ENCODE measurements at regions not wholly inside any gene's neighbourhood (a gene's known extent, or its start where the extent isn't known, plus 50 kb on each side); places are given as distances from the start of the nearest gene placed in this dataset.
A peak's percentile ranks its signal among the peaks of the same experiment; 100 is the strongest.

- H3K79me2 ChIP-seq (ENCODE audit: low read length): no peaks in the 10 kb centered on the region
Observed at GRCh38 chr4:14143892-14144291, 516.4 kb upstream of the BOD1L1 start.

GRCh38 chr4:14149176-14150053, 521.9 kb upstream of the BOD1L1 start:
- Histone ChIP-seq H3K4me1 (ENCODE audit: low read length) (peaks cover 6% of the 10 kb centered on the region; the same call in 1 of the 2 replicates), H3K4me3 (ENCODE audit: low read length) (no peak overlapping the region), H3K27ac (ENCODE audit: low read length) (no peak overlapping the region), H2AFZ (ENCODE audit: low read length) (no peak overlapping the region), H3K4me2 (ENCODE audit: low read depth, low read length) (no peak overlapping the region), H3K9me2 (replicated peaks; ENCODE audit: insufficient read depth, low read length) (no peaks in the 10 kb centered on the region), H3K36me3 (replicated peaks; ENCODE audit: insufficient read depth, low read length) (no peaks in the 10 kb centered on the region), H3K9me3 (replicated peaks; ENCODE audit: insufficient read depth, low read length) (no peaks in the 10 kb centered on the region), H3K27me3 (replicated peaks; ENCODE audit: insufficient read depth, low read length) (no peaks in the 10 kb centered on the region), H3K9ac (ENCODE audit: low read length) (no peak overlapping the region), H3F3A (ENCODE audit: insufficient read depth, low read length) (no peaks in the 10 kb centered on the region), H3K79me2 (ENCODE audit: low read length) (no peaks in the 10 kb centered on the region), H4K20me1 (ENCODE audit: insufficient read depth, low read length) (no peaks in the 10 kb centered on the region)
- no peak for TF ChIP-seq EZH2phosphoT487 (IDR thresholded peaks at IDR 0.05; ENCODE audit: low read length)
- no peak for TF ChIP-seq EZH2 (optimal IDR thresholded peaks at IDR 0.05; ENCODE audit: low read depth, low read length)
- no peak for TF ChIP-seq CTCF (IDR thresholded peaks at IDR 0.05; ENCODE audit: low read length)
- DNase-seq: no peak

More at GRCh38 chr4:14143892-14144291, 516.4 kb upstream of the BOD1L1 start:
- no peak for TF ChIP-seq EZH2 (optimal IDR thresholded peaks at IDR 0.05; ENCODE audit: low read depth, low read length)
- TF ChIP-seq CTCF (IDR thresholded peaks at IDR 0.05; ENCODE audit: low read length): peak; percentile 26
- Histone ChIP-seq H3K4me2 (ENCODE audit: low read depth, low read length) (no peak overlapping the region), H3K36me3 (replicated peaks; ENCODE audit: insufficient read depth, low read length) (no peaks in the 10 kb centered on the region), H3K4me1 (ENCODE audit: low read length) (no peaks in the 10 kb centered on the region), H4K20me1 (ENCODE audit: insufficient read depth, low read length) (no peaks in the 10 kb centered on the region), H3K27ac (ENCODE audit: low read length) (no peak overlapping the region), H3K9me3 (replicated peaks; ENCODE audit: insufficient read depth, low read length) (no peaks in the 10 kb centered on the region), H3F3A (ENCODE audit: insufficient read depth, low read length) (no peaks in the 10 kb centered on the region), H3K9ac (ENCODE audit: low read length) (no peak overlapping the region), H3K4me3 (ENCODE audit: low read length) (no peak overlapping the region), H3K9me2 (replicated peaks; ENCODE audit: insufficient read depth, low read length) (no peaks in the 10 kb centered on the region), H3K27me3 (replicated peaks; ENCODE audit: insufficient read depth, low read length) (no peaks in the 10 kb centered on the region), H2AFZ (ENCODE audit: low read length) (no peak overlapping the region)
- peak; percentile 31 for DNase-seq

DNA sequence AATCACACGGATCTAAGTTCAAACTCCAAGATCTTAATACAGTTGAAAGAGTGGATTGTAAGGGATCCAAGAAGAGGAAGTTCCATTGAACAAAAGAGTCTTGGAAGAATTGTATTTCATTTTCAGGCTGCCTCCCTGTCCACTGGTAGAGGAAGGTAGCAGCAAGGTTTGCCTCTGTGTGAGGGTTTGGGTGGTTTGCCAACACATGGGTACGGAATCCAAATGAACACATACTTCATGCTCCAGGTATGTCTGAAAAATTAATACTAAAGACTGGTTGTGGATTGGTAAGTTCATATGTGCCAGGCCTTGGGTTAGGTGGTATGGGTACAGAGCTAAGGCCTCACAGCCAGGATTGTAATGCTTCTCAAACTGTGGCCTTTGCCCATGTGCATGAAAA, 523.6 kb upstream of the BOD1L1 start:
- Histone ChIP-seq H3K9me2 (replicated peaks; ENCODE audit: insufficient read depth, low read length) (no peaks in the 10 kb centered on the region), H4K20me1 (ENCODE audit: insufficient read depth, low read length) (no peaks in the 10 kb centered on the region), H3K27me3 (replicated peaks; ENCODE audit: insufficient read depth, low read length) (no peaks in the 10 kb centered on the region), H3F3A (ENCODE audit: insufficient read depth, low read length) (no peaks in the 10 kb centered on the region), H2AFZ (ENCODE audit: low read length) (no peak overlapping the region), H3K4me3 (ENCODE audit: low read length) (no peak overlapping the region), H3K4me2 (ENCODE audit: low read depth, low read length) (no peak overlapping the region), H3K9ac (ENCODE audit: low read length) (no peak overlapping the region), H3K4me1 (ENCODE audit: low read length) (peaks cover 13% of the 10 kb centered on the region), H3K79me2 (ENCODE audit: low read length) (no peaks in the 10 kb centered on the region), H3K36me3 (replicated peaks; ENCODE audit: insufficient read depth, low read length) (no peaks in the 10 kb centered on the region), H3K27ac (ENCODE audit: low read length) (no peak overlapping the region), H3K9me3 (replicated peaks; ENCODE audit: insufficient read depth, low read length) (no peaks in the 10 kb centered on the region)
- TF ChIP-seq EZH2 (optimal IDR thresholded peaks at IDR 0.05; ENCODE audit: low read depth, low read length): no peak
- no peak for TF ChIP-seq CTCF (IDR thresholded peaks at IDR 0.05; ENCODE audit: low read length)
- no peak for TF ChIP-seq EZH2phosphoT487 (IDR thresholded peaks at IDR 0.05; ENCODE audit: low read length)
- no peak for DNase-seq

Data from MM.1S (cell line).